ENCODE measurements at regions not wholly inside any gene's neighbourhood (a gene's known extent, or its start where the extent isn't known, plus 50 kb on each side); places are given as distances from the start of the nearest gene placed in this dataset.

- no peak for DNase-seq
- Histone ChIP-seq H3K36me3 (replicated peaks; ENCODE audit: control insufficient read depth, insufficient read depth, low read length) (no peaks in the 10 kb centered on the region), H3K4me3 (ENCODE audit: insufficient read depth, low read depth, low read length) (no peak overlapping the region), H3K27me3 (ENCODE audit: control insufficient read depth, insufficient read depth, low read length) (no peaks in the 10 kb centered on the region)
Measured at GRCh38 chr3:43215138-43215537, 71.2 kb upstream of the SNRK start.

DNA sequence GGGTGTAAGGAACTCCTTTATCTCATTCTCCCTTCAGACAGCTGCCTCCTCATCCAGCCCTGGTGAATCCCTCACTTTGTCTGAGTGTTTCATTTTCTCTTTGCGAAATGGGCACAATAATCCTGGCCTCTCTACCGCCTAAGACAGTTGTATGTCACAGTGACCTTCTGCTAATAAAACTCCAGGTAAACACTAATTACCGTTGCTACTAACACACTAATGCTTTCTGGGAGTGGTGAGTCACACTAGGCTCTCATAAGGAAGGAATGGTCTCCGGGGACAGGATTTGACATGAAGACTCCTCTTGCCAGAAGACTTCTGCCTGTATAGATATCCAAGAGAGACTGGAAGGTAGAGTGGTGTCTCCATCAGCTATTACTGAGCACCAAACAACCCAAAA is 71.7 kb upstream of the SNRK start:
- Histone ChIP-seq H3K36me3 (replicated peaks; ENCODE audit: control insufficient read depth, insufficient read depth, low read length) (no peaks in the 10 kb centered on the region), H3K27me3 (ENCODE audit: control insufficient read depth, insufficient read depth, low read length) (no peaks in the 10 kb centered on the region), H3K4me3 (ENCODE audit: insufficient read depth, low read depth, low read length) (no peak overlapping the region)
- no peak for DNase-seq

DNA sequence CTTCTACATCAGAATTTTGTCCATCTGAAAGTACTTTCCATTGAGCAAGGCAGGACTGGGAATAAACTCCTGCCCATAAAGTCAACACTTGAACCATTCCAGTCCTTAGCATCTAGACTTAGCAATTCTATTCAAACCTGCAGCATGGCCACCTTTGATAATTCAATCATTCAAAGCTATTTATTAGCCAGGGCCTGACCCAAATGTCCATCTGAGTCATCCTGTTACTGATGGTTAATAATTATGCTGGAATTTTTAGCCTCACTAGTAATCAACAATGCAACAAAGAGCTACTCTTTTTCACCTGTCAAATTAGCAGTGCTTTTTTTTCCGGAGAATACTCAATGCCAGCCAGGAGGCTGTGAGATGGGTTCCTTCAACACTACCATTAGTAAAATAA is 72.7 kb upstream of the SNRK start:
- Histone ChIP-seq H3K36me3 (replicated peaks; ENCODE audit: control insufficient read depth, insufficient read depth, low read length) (no peaks in the 10 kb centered on the region), H3K27me3 (ENCODE audit: control insufficient read depth, insufficient read depth, low read length) (no peaks in the 10 kb centered on the region), H3K4me3 (ENCODE audit: insufficient read depth, low read depth, low read length) (no peak overlapping the region)
- no peak for DNase-seq

DNA sequence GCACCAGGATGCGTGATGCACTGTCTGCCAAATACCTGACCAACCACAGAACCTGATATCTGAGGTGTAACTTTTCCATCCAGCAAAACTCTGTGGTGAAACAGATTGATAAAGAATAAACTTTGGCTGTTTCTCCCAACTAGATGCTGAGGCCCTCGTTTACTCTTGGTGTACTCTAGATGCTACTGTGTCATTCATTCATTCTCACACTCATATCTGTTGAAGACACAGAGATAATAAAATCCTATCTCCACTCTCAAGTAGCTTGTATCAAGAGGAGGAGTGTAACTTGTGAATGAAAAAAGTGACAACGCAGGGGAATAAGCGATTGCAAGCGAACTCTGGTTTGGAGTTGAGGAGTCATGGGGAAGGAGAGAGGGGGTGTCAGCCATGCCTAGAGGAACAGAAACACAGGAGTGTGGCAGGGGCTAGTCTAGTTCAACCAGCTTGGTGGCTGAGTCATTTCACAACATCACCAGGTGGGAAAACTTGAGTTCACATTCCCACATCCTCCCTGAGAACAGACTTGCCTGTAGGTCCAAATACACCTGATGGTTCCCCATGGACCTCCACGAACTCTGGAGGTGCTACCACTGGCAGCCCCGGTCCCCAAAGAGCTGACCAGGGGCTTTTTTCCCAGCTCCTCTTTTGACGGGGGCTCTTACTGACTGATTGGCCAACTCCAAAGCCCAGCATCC is 73.3 kb upstream of the SNRK start:
- Histone ChIP-seq H3K27me3 (ENCODE audit: control insufficient read depth, insufficient read depth, low read length) (no peaks in the 10 kb centered on the region), H3K36me3 (replicated peaks; ENCODE audit: control insufficient read depth, insufficient read depth, low read length) (no peaks in the 10 kb centered on the region)
- no peak for DNase-seq

GRCh38 chr3:43211681-43212080 is 74.7 kb upstream of the SNRK start:
- DNase-seq = no peak
- no peaks in the 10 kb centered on the region for H3K27me3 ChIP-seq (ENCODE audit: control insufficient read depth, insufficient read depth, low read length)
- no peaks in the 10 kb centered on the region for H3K36me3 ChIP-seq (replicated peaks; ENCODE audit: control insufficient read depth, insufficient read depth, low read length)
- no peak overlapping the region for H3K4me3 ChIP-seq (ENCODE audit: insufficient read depth, low read depth, low read length)

More for the DNA sequence above, 73.3 kb upstream of the SNRK start:
- no peak overlapping the region for H3K4me3 ChIP-seq (ENCODE audit: insufficient read depth, low read depth, low read length)

DNA sequence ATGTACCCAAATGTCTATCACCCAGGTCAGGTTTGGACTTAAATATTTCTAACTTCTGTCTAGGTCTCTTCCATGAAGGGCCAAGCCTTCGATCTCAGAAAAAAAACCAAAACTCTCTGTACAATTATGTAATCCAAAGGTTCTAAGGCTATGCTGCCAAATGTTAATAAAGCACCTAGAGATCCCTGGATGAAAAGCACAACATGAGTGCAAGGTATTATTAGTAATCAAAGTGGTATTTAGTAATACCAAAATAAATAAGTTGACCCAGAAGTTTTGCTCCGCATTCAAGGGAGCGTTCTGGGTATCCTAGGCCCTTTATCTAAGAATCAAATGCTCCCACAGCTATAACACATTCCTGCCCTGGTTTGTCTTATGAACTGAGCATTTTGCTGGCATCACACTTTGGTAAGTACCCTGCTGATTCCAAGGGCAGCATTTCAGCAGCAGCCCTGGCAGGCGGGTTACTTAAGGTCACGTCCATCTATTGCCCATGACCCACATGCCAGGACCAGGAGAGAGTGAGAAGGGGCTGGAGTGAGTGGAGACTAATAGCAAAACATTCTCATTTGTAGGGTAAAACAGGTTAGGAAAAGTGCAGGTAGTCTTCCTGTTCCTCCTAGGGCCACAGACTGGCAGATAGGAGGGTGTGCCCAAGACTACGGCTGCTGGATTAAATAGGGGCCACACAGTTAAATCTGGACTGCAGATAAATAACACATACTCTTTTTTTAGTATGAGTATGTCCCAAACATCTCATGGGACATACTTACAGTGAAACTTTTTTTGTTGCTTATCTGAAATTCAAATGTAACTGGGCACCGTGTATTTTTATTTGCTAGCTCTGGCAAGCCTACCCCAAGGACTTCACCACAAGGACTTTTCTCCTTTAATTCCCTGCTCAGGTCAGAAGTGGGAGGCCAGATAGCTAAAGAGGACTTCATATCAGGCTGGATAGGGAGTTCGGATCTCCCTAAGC is 76.0 kb upstream of the SNRK start:
- DNase-seq = no peak
- Histone ChIP-seq H3K4me3 (ENCODE audit: insufficient read depth, low read depth, low read length) (no peak overlapping the region), H3K36me3 (replicated peaks; ENCODE audit: control insufficient read depth, insufficient read depth, low read length) (no peaks in the 10 kb centered on the region), H3K27me3 (ENCODE audit: control insufficient read depth, insufficient read depth, low read length) (no peaks in the 10 kb centered on the region)

DNA sequence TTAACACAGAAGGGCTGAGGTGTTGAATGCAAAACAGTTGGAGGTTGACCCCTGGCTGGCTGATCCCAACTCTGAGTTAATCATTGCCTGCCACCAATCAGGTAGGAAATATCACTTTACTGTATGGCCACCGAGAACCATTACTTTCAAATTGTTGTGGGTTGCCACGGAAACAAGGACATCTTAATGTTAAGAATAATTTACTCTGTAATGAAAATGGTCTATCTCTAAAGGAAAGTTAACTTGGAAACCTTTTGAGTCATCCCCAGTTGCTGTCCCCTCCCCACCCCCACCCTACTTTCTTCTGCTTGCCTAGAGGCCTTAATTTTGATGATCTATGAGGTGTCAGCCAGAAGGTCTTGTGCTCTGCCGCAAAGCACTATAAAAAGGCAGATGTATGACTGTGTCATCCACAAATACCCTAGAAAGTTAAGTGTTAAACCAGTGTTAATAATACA is 78.7 kb upstream of the SNRK start:
- Histone ChIP-seq H3K36me3 (replicated peaks; ENCODE audit: control insufficient read depth, insufficient read depth, low read length) (no peaks in the 10 kb centered on the region), H3K27me3 (ENCODE audit: control insufficient read depth, insufficient read depth, low read length) (no peaks in the 10 kb centered on the region), H3K4me3 (ENCODE audit: insufficient read depth, low read depth, low read length) (no peak overlapping the region)
- no peak for DNase-seq

DNA sequence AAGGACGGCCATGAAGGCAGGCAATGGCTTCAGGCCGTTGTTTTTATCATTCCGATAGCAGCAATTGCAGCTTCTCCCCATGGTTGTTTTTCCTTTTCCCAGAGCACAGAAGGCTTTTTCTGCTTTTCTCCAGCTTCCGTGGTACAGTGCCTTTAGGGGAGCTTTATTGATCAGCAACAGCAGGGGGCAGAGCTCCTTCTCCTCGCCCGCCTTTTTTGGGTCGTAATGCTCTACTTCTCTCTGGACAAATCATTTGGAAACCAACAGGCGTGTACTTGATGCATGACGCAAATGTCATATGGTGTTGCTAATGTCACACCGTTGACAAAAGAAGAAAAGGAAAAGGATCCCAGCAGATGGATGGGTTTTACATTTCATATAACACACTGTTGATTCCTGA is 79.7 kb upstream of the SNRK start:
- Histone ChIP-seq H3K27me3 (ENCODE audit: control insufficient read depth, insufficient read depth, low read length) (no peaks in the 10 kb centered on the region), H3K36me3 (replicated peaks; ENCODE audit: control insufficient read depth, insufficient read depth, low read length) (no peaks in the 10 kb centered on the region), H3K4me3 (ENCODE audit: insufficient read depth, low read depth, low read length) (no peak overlapping the region)
- peak; percentile 22 for DNase-seq

DNA sequence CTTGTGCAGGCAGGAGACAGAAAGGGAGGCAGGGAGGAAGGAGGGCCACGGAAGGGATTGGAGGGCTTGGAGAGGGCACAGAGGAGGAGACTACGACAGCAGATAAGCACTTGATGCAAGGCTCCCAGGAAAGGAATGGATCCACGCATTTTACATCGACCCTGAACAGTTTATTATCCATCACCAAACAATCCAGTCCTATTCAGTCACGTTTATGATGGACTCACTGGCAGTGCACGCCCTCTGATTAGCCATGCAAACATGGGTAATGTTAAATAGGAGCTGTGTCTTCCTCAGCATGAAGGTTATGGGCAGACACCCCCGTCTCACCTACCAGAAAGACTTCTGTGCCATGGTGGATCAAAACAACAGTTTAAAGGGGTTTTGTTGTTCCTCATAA is 80.2 kb upstream of the SNRK start:
- Histone ChIP-seq H3K27me3 (ENCODE audit: control insufficient read depth, insufficient read depth, low read length) (no peaks in the 10 kb centered on the region), H3K4me3 (ENCODE audit: insufficient read depth, low read depth, low read length) (no peak overlapping the region), H3K36me3 (replicated peaks; ENCODE audit: control insufficient read depth, insufficient read depth, low read length) (no peaks in the 10 kb centered on the region)
- no peak for DNase-seq

GRCh38 chr3:43203022-43203421 is 83.3 kb upstream of the SNRK start:
- DNase-seq = no peak
- no peaks in the 10 kb centered on the region for H3K27me3 ChIP-seq (ENCODE audit: control insufficient read depth, insufficient read depth, low read length)
- H3K4me3 ChIP-seq (ENCODE audit: insufficient read depth, low read depth, low read length) = no peak overlapping the region
- no peaks in the 10 kb centered on the region for H3K36me3 ChIP-seq (replicated peaks; ENCODE audit: control insufficient read depth, insufficient read depth, low read length)

GRCh38 chr3:43201581-43201980 is 84.8 kb upstream of the SNRK start:
- Histone ChIP-seq H3K4me3 (ENCODE audit: insufficient read depth, low read depth, low read length) (no peak overlapping the region), H3K27me3 (ENCODE audit: control insufficient read depth, insufficient read depth, low read length) (no peaks in the 10 kb centered on the region), H3K36me3 (replicated peaks; ENCODE audit: control insufficient read depth, insufficient read depth, low read length) (no peaks in the 10 kb centered on the region)
- no peak for DNase-seq

DNA sequence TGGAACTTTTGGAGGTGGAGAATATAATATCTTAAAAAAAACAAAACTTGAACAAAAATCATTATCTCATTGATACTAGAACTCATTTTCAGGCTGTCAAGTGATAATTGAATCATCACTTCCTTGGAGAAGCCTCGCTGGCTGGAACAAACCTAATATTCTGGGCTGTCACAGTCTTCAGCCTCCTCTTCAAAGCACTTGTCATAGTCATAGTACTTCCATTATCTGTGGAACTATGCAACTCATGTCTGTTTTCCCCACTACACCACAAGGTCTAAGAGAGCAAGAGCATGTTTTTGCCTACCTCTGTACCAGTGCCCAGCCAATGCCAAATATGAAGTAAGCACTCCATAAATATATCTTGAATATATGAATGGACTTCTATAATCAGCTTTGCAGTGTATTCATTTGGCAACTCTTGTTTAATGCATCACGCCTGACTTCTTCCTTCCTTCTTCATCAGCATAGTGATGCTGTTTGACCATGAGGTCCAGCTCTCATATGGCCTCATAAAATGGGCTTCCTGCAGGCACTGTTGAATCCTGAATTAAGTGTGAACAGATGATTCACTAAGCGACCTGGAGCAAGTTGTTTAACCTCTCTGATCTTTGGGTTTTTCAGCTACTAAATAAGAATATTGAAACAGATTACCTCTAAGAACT is 86.6 kb upstream of the SNRK start:
- Histone ChIP-seq H3K4me3 (ENCODE audit: insufficient read depth, low read depth, low read length) (no peak overlapping the region), H3K27me3 (ENCODE audit: control insufficient read depth, insufficient read depth, low read length) (no peaks in the 10 kb centered on the region), H3K36me3 (replicated peaks; ENCODE audit: control insufficient read depth, insufficient read depth, low read length) (no peaks in the 10 kb centered on the region)
- DNase-seq = no peak

DNA sequence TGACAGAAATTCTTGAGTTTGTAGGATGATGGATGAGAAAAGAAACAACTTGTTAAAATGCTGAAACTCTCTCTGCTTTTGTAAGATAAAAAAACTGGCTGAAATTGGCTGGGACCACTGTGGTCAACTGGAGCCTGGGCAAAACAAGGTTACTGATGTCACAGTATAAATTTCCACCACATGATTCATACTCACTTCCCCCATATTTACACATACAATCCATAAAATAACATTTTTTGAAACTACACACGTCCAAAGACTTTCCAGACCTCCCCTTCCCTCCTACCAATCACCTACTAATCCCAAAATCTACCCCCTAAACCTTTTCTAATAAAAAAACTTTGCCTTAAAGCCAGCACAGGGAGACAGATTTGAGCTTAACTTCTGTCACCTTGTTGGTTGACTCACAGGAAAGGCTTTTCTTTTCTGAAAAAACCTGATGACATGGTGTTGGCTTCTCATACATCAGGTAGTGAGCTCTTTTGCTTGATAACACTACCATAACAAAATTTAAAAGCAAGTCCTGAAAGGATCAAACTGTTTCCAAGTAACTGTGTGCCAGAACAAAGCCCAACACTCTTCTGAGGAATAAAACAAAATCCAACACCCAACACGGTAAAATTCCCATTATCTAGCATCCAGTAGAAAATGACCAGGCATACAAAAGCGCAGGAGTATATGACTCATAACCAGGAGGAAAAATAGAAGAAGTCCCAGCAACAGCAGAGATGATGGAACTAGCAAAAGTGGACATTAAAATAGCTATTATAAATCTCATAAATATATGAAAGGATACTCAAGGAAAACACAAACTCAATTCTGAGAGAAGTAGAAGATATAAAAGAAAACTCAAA is 87.3 kb upstream of the SNRK start:
- H3K27me3 ChIP-seq (ENCODE audit: control insufficient read depth, insufficient read depth, low read length) = no peaks in the 10 kb centered on the region
- no peaks in the 10 kb centered on the region for H3K36me3 ChIP-seq (replicated peaks; ENCODE audit: control insufficient read depth, insufficient read depth, low read length)
- DNase-seq = no peak
- no peak overlapping the region for H3K4me3 ChIP-seq (ENCODE audit: insufficient read depth, low read depth, low read length)

- no peaks in the 10 kb centered on the region for H3K36me3 ChIP-seq (replicated peaks; ENCODE audit: control insufficient read depth, insufficient read depth, low read length)
- DNase-seq = no peak
- no peak overlapping the region for H3K4me3 ChIP-seq (ENCODE audit: insufficient read depth, low read depth, low read length)
- no peaks in the 10 kb centered on the region for H3K27me3 ChIP-seq (ENCODE audit: control insufficient read depth, insufficient read depth, low read length)
Measured at GRCh38 chr3:43198301-43198700, 88.0 kb upstream of the SNRK start.
